PC-9 (cell line): ENCODE measurements at regions not wholly inside any gene's neighbourhood (a gene's known extent, or its start where the extent isn't known, plus 50 kb on each side); places are given as distances from the start of the nearest gene placed in this dataset.
A peak's percentile ranks its signal among the peaks of the same experiment; 100 is the strongest.

ENCODE experiments used
- CTCF ChIP-seq: fragments of 200-600 bp; sonication (generic); conservative IDR thresholded peaks from 2 replicates; pipeline ENCODE4 v1.6.1; 2017; ENCODE audit warnings: mixed run types, antibody characterized with exemption, mild to moderate bottlenecking, moderate library complexity
- EZH2 ChIP-seq: fragments of 200-600 bp; sonication (generic); IDR thresholded peaks from 2 replicates; pipeline ENCODE4 v1.8.0; 2017; ENCODE audit warnings: antibody characterized with exemption, low read depth

DNA sequence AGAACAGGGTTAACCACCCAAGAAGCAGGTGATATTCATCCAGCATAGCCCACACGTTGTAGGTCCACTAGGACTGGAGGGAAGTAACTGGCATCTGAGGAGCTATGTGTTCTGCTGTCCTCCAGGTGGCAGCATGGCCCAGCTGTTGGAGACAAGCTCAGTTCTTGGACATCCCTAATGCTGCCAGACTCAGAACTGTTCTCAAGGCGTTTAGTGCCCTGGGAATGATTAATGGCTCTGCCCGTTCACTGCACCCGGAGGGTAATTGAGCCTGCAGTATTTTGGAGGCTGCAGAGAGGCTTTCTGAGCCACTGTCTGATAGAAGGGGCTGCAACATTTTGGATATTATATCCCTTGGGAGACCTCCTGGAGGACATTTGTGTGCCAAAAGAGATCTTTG, 521.3 kb upstream of the SEMA6D start:
- TF ChIP-seq CTCF (peak; percentile 72), EZH2 (no peak)
